ENCODE measurements at regions not wholly inside any gene's neighbourhood (a gene's known extent, or its start where the extent isn't known, plus 50 kb on each side); places are given as distances from the start of the nearest gene placed in this dataset.
"Not testable (repeated sequence)": the region's sequence is repeated elsewhere in the genome, so short reads cannot be mapped to it uniquely, and the experiment has no call there.

- WGBS (ENCODE audit: low lambda C conversion rate): 49% methylated on average over 7 of the region's 7 CpGs
- DNase-seq (ENCODE audit: low spot score): no peak
- Histone ChIP-seq H3K27me3 (ENCODE audit: control insufficient read depth in 1 of 2, insufficient read depth in 2 of 2, low read length in 2 of 2) (no peaks in the 10 kb centered on the region), H3K36me3 (replicated peaks in 1 of 2; ENCODE audit: control insufficient read depth in 1 of 2, insufficient read depth in 2 of 2, low read length in 2 of 2) (no peaks in the 10 kb centered on the region), H3K27ac (ENCODE audit: extremely low read length, insufficient read depth, low read length) (no peak overlapping the region), H2AFZ (ENCODE audit: low read length) (no peak overlapping the region), H3K4me2 (ENCODE audit: low read depth, low read length) (no peak overlapping the region), H3K4me1 (ENCODE audit: insufficient read depth, low read length) (peaks cover 24% of the 10 kb centered on the region), H3K79me2 (ENCODE audit: insufficient read depth, low read length) (no peaks in the 10 kb centered on the region), H3K4me3 (replicated peaks in 1 of 3; ENCODE audit: insufficient read depth in 1 of 3, low read depth in 2 of 3, low read length in 3 of 3) (no peak overlapping the region), H4K20me1 (ENCODE audit: insufficient read depth, low read length) (no peaks in the 10 kb centered on the region), H3K9me3 (ENCODE audit: low read length) (no peaks in the 10 kb centered on the region), H3K9ac (ENCODE audit: insufficient read depth, low read depth, low read length) (no peak overlapping the region)
- no TSS peak for BruUV-seq (replicated peaks)
- intact Hi-C loops (cut with micrococcal nuclease; ENCODE audit: unreplicated experiment) (no loop called here), in situ Hi-C loops (cut with HindIII; ENCODE audit: extremely low pct_ligation_motif_present, low pct_unique_long_range_greater_than_20kb) (no loop called here)
- POLR2A ChIA-PET: no interaction called here
- no peak for FAIRE-seq
- no peak for TF ChIP-seq MYNN (CRISPR knock-in tag; IDR thresholded peaks at IDR 0.05; ENCODE audit: low read depth)
- TF ChIP-seq STAT5B (CRISPR knock-in tag; IDR thresholded peaks at IDR 0.05): no peak
- no peak for TF ChIP-seq ZFAT (CRISPR knock-in tag; conservative IDR thresholded peaks at IDR 0.05)
- no peak for TF ChIP-seq ZBTB7B (CRISPR knock-in tag; IDR thresholded peaks at IDR 0.05)
- no peak for TF ChIP-seq MXD4 (CRISPR knock-in tag; IDR thresholded peaks at IDR 0.05)
- TF ChIP-seq RFX3 (CRISPR knock-in tag; IDR thresholded peaks at IDR 0.05): no peak
- TF ChIP-seq CERS6 (CRISPR knock-in tag; IDR thresholded peaks at IDR 0.05): no peak
- no peak for TF ChIP-seq SUZ12 (IDR thresholded peaks at IDR 0.05; ENCODE audit: low read depth, low read length)
- TF ChIP-seq XRCC5 (optimal IDR thresholded peaks at IDR 0.05; ENCODE audit: low read length): no peak
- TF ChIP-seq ZNF619 (CRISPR knock-in tag; IDR thresholded peaks at IDR 0.05): no peak
- no peak for TF ChIP-seq CCAR2 (optimal IDR thresholded peaks at IDR 0.05; ENCODE audit: low read depth, low read length)
- no peak for TF ChIP-seq ZNF609 (CRISPR knock-in tag; IDR thresholded peaks at IDR 0.05; ENCODE audit: borderline replicate concordance)
- no peak for TF ChIP-seq IKZF1 (IDR thresholded peaks at IDR 0.05)
- TF ChIP-seq ZNF598 (CRISPR knock-in tag; IDR thresholded peaks at IDR 0.05; ENCODE audit: borderline replicate concordance): no peak
- CTCF ChIA-PET (ENCODE audit: low intra/inter-chr PET ratio, low total read pairs): no interaction called here
- ATAC-seq: no peak
Measured at GRCh38 chr17:64742326-64742725, 80.2 kb upstream of the SMURF2 start.

- H3K79me2 ChIP-seq (ENCODE audit: insufficient read depth, low read length); FAIRE-seq; H3K4me2 ChIP-seq (ENCODE audit: low read depth, low read length); H2AFZ ChIP-seq (ENCODE audit: low read length); H3K9me3 ChIP-seq (ENCODE audit: low read length); in situ Hi-C loops (cut with HindIII; ENCODE audit: extremely low pct_ligation_motif_present, low pct_unique_long_range_greater_than_20kb); H3K27ac ChIP-seq (ENCODE audit: extremely low read length, insufficient read depth, low read length); DNase-seq (ENCODE audit: low spot score); H3K36me3 ChIP-seq (replicated peaks in 1 of 2; ENCODE audit: control insufficient read depth in 1 of 2, insufficient read depth in 2 of 2, low read length in 2 of 2); H4K20me1 ChIP-seq (ENCODE audit: insufficient read depth, low read length); H3K4me3 ChIP-seq (replicated peaks in 1 of 3; ENCODE audit: insufficient read depth in 1 of 3, low read depth in 2 of 3, low read length in 3 of 3); BruUV-seq (replicated peaks); ATAC-seq; H3K27me3 ChIP-seq (ENCODE audit: control insufficient read depth in 1 of 2, insufficient read depth in 2 of 2, low read length in 2 of 2); POLR2A ChIA-PET; CTCF ChIA-PET (ENCODE audit: low intra/inter-chr PET ratio, low total read pairs); H3K9ac ChIP-seq (ENCODE audit: insufficient read depth, low read depth, low read length); intact Hi-C loops (cut with micrococcal nuclease; ENCODE audit: unreplicated experiment): not testable (repeated sequence)
- 82% methylated on average over 3 of the region's 3 CpGs for WGBS (ENCODE audit: low lambda C conversion rate)
- H3K4me1 ChIP-seq (ENCODE audit: insufficient read depth, low read length): peaks cover 24% of the 10 kb centered on the region
Measured at GRCh38 chr17:64741916-64742315, 79.8 kb upstream of the SMURF2 start.

Data from HepG2 (cell line).